ENCODE measurements at regions not wholly inside any gene's neighbourhood (a gene's known extent, or its start where the extent isn't known, plus 50 kb on each side); places are given as distances from the start of the nearest gene placed in this dataset.

- no peak for TF ChIP-seq POLR2AphosphoS5 (IDR thresholded peaks at IDR 0.05; ENCODE audit: low read depth, low read length)
- TF ChIP-seq TAF1 (IDR thresholded peaks at IDR 0.05; ENCODE audit: borderline replicate concordance, insufficient read depth, low read length) = no peak
- no peak for TF ChIP-seq REST (IDR thresholded peaks at IDR 0.05; ENCODE audit: insufficient read depth in 1 of 2, low read depth in 2 of 2, low read length in 2 of 2)
- no peak for TF ChIP-seq SIN3A (IDR thresholded peaks at IDR 0.05; ENCODE audit: borderline replicate concordance, insufficient read depth, low read length)
- TF ChIP-seq FOXP2 (optimal IDR thresholded peaks at IDR 0.05; ENCODE audit: borderline replicate concordance, extremely low read depth, extremely low read length, insufficient read depth) = no peak
Measured at GRCh38 chr9:126148994-126149393, 177.6 kb upstream of the MVB12B start.

Data from PFSK-1 (cell line).